Right atrium auricular region (tissue), 2 donors: ENCODE measurements at regions not wholly inside any gene's neighbourhood (a gene's known extent, or its start where the extent isn't known, plus 50 kb on each side); places are given as distances from the start of the nearest gene placed in this dataset.
"Not testable (repeated sequence)": the region's sequence is repeated elsewhere in the genome, so short reads cannot be mapped to it uniquely, and the experiment has no call there.

Experiments used
- DNase-seq: peaks from one replicate; pipeline ENCODE4 v3.0.0-alpha.2; 2019; ENCODE audit warnings: low spot score
- H3K27ac ChIP-seq, 2 donors: fragments of 200-600 bp; sonication (generic); 1 replicate in 1 of 2; 2 replicates in 1 of 2; pipeline ENCODE4 v1.5.1; 2016 to 2019
- H3K27me3 ChIP-seq, 2 donors: fragments of 200-600 bp; sonication (generic); one replicate each; pipeline versions ENCODE4 v1.5.1 to v1.6.0; 2017 to 2019
- H3K36me3 ChIP-seq: fragments of 200-600 bp; sonication (generic); one replicate; pipeline ENCODE4 v1.5.1; 2016
- H3K4me1 ChIP-seq, 2 donors: fragments of 200-600 bp; sonication (generic); one replicate each; pipeline versions ENCODE4 v1.5.1 to v1.6.0; 2017 to 2019
- H3K4me3 ChIP-seq, 2 donors: fragments of 200-600 bp; sonication (generic); 1 replicate in 1 of 2; 2 replicates in 1 of 2; pipeline ENCODE4 v1.5.1; 2017 to 2019; ENCODE audit warnings: mild to moderate bottlenecking in 1 of 2, moderate library complexity in 1 of 2
- H3K9me3 ChIP-seq, 2 donors: fragments of 200-600 bp; sonication (generic); one replicate each; pipeline ENCODE4 v1.5.1; 2019
- CTCF ChIP-seq, 2 donors: fragments of 200-600 bp; sonication (generic); IDR thresholded peaks; one replicate each; pipeline ENCODE4 v1.5.1; 2019; ENCODE audit warnings: antibody characterized with exemption in 2 of 2

- Histone ChIP-seq H3K36me3 (no peaks in the 10 kb centered on the region), H3K4me3 (no peak overlapping the region), H3K27ac (no peak overlapping the region), H3K4me1 (no peaks in the 10 kb centered on the region), H3K27me3 (peaks cover 0 to 15% of the 10 kb centered on the region in 2 donors), H3K9me3 (peaks cover 0 to 5% of the 10 kb centered on the region in 2 donors)
- no peak for DNase-seq
- TF ChIP-seq CTCF (IDR thresholded peaks at IDR 0.05), result no peak
Measured at GRCh38 chr6:27601668-27602254, 128.9 kb upstream of the ZNF184 start.

- TF ChIP-seq CTCF (IDR thresholded peaks at IDR 0.05), result no peak
- DNase-seq, result no peak
- Histone ChIP-seq H3K27me3 (peaks cover 2 to 11% of the 10 kb centered on the region in 2 donors), H3K27ac (no peak overlapping the region), H3K4me1 (no peaks in the 10 kb centered on the region), H3K4me3 (no peak overlapping the region), H3K9me3 (peaks cover 0 to 5% of the 10 kb centered on the region in 2 donors), H3K36me3 (no peaks in the 10 kb centered on the region)
Measured at GRCh38 chr6:27599859-27600532, 127.1 kb upstream of the ZNF184 start.

GRCh38 chr6:27597031-27597567 is 124.2 kb upstream of the ZNF184 start:
- H3K27ac ChIP-seq, H3K4me1 ChIP-seq, H3K4me3 ChIP-seq, H3K36me3 ChIP-seq, H3K9me3 ChIP-seq, DNase-seq: not testable (repeated sequence)
- peaks cover 0 to 10% of the 10 kb centered on the region in 2 donors for H3K27me3 ChIP-seq

GRCh38 chr6:27593861-27594260 is 121.0 kb upstream of the ZNF184 start:
- no peaks in the 10 kb centered on the region for H3K36me3 ChIP-seq
- H3K4me1 ChIP-seq, result no peaks in the 10 kb centered on the region
- H3K4me3 ChIP-seq, result no peak overlapping the region
- no peak for TF ChIP-seq CTCF (IDR thresholded peaks at IDR 0.05)
- no peak overlapping the region for H3K27ac ChIP-seq
- no peak for DNase-seq
- H3K27me3 ChIP-seq, result peaks cover 0 to 10% of the 10 kb centered on the region in 2 donors
- H3K9me3 ChIP-seq, result no peaks in the 10 kb centered on the region

GRCh38 chr6:27593200-27593818 is 120.4 kb upstream of the ZNF184 start:
- Histone ChIP-seq H3K36me3 (no peaks in the 10 kb centered on the region), H3K9me3 (no peaks in the 10 kb centered on the region), H3K4me3 (no peak overlapping the region), H3K27ac (no peak overlapping the region), H3K27me3 (peaks cover 0 to 10% of the 10 kb centered on the region in 2 donors), H3K4me1 (no peaks in the 10 kb centered on the region)
- DNase-seq, result no peak
- TF ChIP-seq CTCF (IDR thresholded peaks at IDR 0.05), result no peak

- H3K27me3 ChIP-seq, result peaks cover 0 to 10% of the 10 kb centered on the region in 2 donors
- H3K4me1 ChIP-seq, result no peaks in the 10 kb centered on the region
- H3K27ac ChIP-seq, result no peak overlapping the region
- DNase-seq, result no peak
- H3K36me3 ChIP-seq, result no peaks in the 10 kb centered on the region
- no peak overlapping the region for H3K4me3 ChIP-seq
- no peak for TF ChIP-seq CTCF (IDR thresholded peaks at IDR 0.05)
- no peaks in the 10 kb centered on the region for H3K9me3 ChIP-seq
Measured at GRCh38 chr6:27592481-27593199, 119.7 kb upstream of the ZNF184 start.
